NCI-H187 (cell line): ENCODE measurements at regions not wholly inside any gene's neighbourhood (a gene's known extent, or its start where the extent isn't known, plus 50 kb on each side); places are given as distances from the start of the nearest gene placed in this dataset.

Experiments used
- DNase-seq, 2 experiments: peaks; one replicate each; lab custom pipeline; 2025; lab: John Stamatoyannopoulos, UW

GRCh38 chr21:16363100-16363499, 633.3 kb downstream of the USP25 start:
- peak; percentile 36 to 54 for DNase-seq

- DNase-seq, result peak; percentile 35 to 54
Observed at GRCh38 chr21:16363518-16363917, 633.7 kb downstream of the USP25 start.

GRCh38 chr21:16366207-16366606, 636.4 kb downstream of the USP25 start:
- no peak for DNase-seq

- DNase-seq, result no peak
Observed at GRCh38 chr21:16367079-16367478, 637.3 kb downstream of the USP25 start.

- no peak for DNase-seq
Observed at GRCh38 chr21:16370186-16370585, 640.4 kb downstream of the USP25 start.

GRCh38 chr21:16372586-16372985, 642.8 kb downstream of the USP25 start:
- DNase-seq, result no peak

- DNase-seq, result no peak
Observed at GRCh38 chr21:16376673-16377072, 646.9 kb downstream of the USP25 start.

- DNase-seq, result no peak
Observed at GRCh38 chr21:16377120-16377658, 647.4 kb downstream of the USP25 start.

- no peak for DNase-seq
Observed at GRCh38 chr21:16377857-16378256, 648.1 kb downstream of the USP25 start.

- no peak for DNase-seq
Observed at GRCh38 chr21:16378525-16378924, 648.7 kb downstream of the USP25 start.

GRCh38 chr21:16388291-16388690, 658.5 kb downstream of the USP25 start:
- DNase-seq, result no peak

GRCh38 chr21:16388911-16389560, 659.3 kb downstream of the USP25 start:
- no peak for DNase-seq

- DNase-seq, result no peak
Observed at GRCh38 chr21:16389643-16390042, 659.9 kb downstream of the USP25 start.

- DNase-seq, result no peak
Observed at GRCh38 chr21:16395285-16395684, 665.5 kb downstream of the USP25 start.

- no peak for DNase-seq
Observed at GRCh38 chr21:16402752-16403151, 673.0 kb downstream of the USP25 start.

- no peak for DNase-seq
Observed at GRCh38 chr21:16404776-16405175, 675.0 kb downstream of the USP25 start.

GRCh38 chr21:16406355-16406754, 676.6 kb downstream of the USP25 start:
- no peak for DNase-seq

- no peak for DNase-seq
Observed at GRCh38 chr21:16407403-16408240, 677.8 kb downstream of the USP25 start.

GRCh38 chr21:16408280-16408679, 678.5 kb downstream of the USP25 start:
- no peak for DNase-seq

- DNase-seq, result no peak
Observed at GRCh38 chr21:16409352-16409751, 679.6 kb downstream of the USP25 start.

- DNase-seq, result no peak
Observed at GRCh38 chr21:16418226-16418625, 688.4 kb downstream of the USP25 start.

GRCh38 chr21:16418642-16419041, 688.9 kb downstream of the USP25 start:
- DNase-seq, result no peak
